ENCODE measurements at regions not wholly inside any gene's neighbourhood (a gene's known extent, or its start where the extent isn't known, plus 50 kb on each side); places are given as distances from the start of the nearest gene placed in this dataset.

DNA sequence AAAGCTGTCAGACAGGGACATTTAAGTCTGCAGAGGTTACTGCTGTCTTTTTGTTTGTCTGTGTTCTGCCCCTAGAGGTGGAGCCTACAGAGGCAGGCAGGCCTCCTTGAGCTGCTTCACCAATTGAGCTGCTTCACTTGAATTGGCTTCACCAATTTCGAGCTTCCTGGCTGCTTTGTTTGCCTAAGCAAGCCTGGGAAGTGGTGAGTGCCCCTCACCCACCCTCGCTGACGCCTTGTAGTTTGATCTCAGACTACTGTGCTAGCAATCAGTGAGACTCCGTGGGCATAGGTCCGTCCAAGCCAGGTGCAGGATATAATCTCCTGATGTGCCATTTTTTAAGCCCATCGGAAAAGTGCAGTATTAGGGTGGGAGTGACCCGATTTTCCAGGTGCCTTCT, 179.7 kb downstream of the TRIM51G start:
- DNase-seq: peak in 1 of 2 experiments; percentile 0
